HEK293 (cell line): ENCODE measurements at regions not wholly inside any gene's neighbourhood (a gene's known extent, or its start where the extent isn't known, plus 50 kb on each side); places are given as distances from the start of the nearest gene placed in this dataset.

ENCODE experiments used
- CTCF ChIA-PET: fragments of 350-600 bp; formaldehyde crosslinking; extraction: SDS; loops from one replicate; lab custom pipeline; 2021; ENCODE audit warnings: antibody characterized with exemption; lab: Yijun Ruan, JAX
- POLR2A ChIA-PET: fragments of 300-600 bp; formaldehyde crosslinking; extraction: SDS; loops from one replicate; lab custom pipeline; 2020; ENCODE audit warnings: antibody characterized with exemption, inconsistent platforms; lab: Yijun Ruan, JAX
- H3K27ac ChIP-seq: fragments of 200-500 bp; sonication (Bioruptor generic); 2 replicates; pipeline ENCODE4 v1.5.1; 2014; ENCODE audit warnings: low read depth, low read length, control low read depth, inconsistent platforms; ENCODE audit errors: extremely low read depth
- H3K36me3 ChIP-seq, 2 experiments: fragments of 200-500 bp in 1 of 2; sonication (Bioruptor generic) in 1 of 2; 1 replicate in 1 of 2; 2 replicates in 1 of 2; pipeline ENCODE4 v1.5.1; 2014 to 2017; ENCODE audit warnings: inconsistent platforms in 2 of 2, low read length in 2 of 2; ENCODE audit not compliant: control insufficient read depth in 2 of 2, insufficient read depth in 1 of 2
- H3K4me1 ChIP-seq: fragments of 200-500 bp; sonication (Bioruptor generic); 2 replicates; pipeline ENCODE4 v1.5.1; 2014; ENCODE audit warnings: mild to moderate bottlenecking, low read length, inconsistent platforms; ENCODE audit not compliant: control insufficient read depth, insufficient read depth
- H3K4me3 ChIP-seq: 2 replicates; pipeline ENCODE4 v1.5.1; 2011; ENCODE audit warnings: low read depth, mild to moderate bottlenecking, control low read depth, low read length, moderate library complexity
- H3K9me3 ChIP-seq: fragments of 200-500 bp; sonication (Bioruptor generic); 2 replicates; pipeline ENCODE4 v1.5.1; 2014; ENCODE audit warnings: low read depth, low read length, inconsistent platforms; ENCODE audit not compliant: control insufficient read depth, insufficient read depth
- EGR2 ChIP-seq: fragments of 450-650 bp; formaldehyde crosslinking; IDR thresholded peaks from 2 replicates; pipeline ENCODE4 v1.5.1; 2016; ENCODE audit warnings: low read depth, missing biosample characterization, missing genetic modification characterization
- GLIS2 ChIP-seq: fragments of 450-650 bp; formaldehyde crosslinking; IDR thresholded peaks from 2 replicates; pipeline ENCODE4 v1.5.1; 2016; ENCODE audit warnings: missing biosample characterization, missing genetic modification characterization
- HOXA7 ChIP-seq: sonication (generic); formaldehyde crosslinking; IDR thresholded peaks from 2 replicates; pipeline ENCODE4 v1.8.1; 2022; ENCODE audit warnings: missing genetic modification reagents, borderline replicate concordance
- KLF7 ChIP-seq: fragments of 450-650 bp; formaldehyde crosslinking; IDR thresholded peaks from 2 replicates; pipeline ENCODE4 v1.5.1; 2016; ENCODE audit warnings: missing biosample characterization, missing genetic modification characterization, borderline replicate concordance
- OSR2 ChIP-seq: fragments of 450-650 bp; formaldehyde crosslinking; IDR thresholded peaks from 2 replicates; pipeline ENCODE4 v1.5.1; 2016; ENCODE audit warnings: missing biosample characterization, missing genetic modification characterization
- PATZ1 ChIP-seq: fragments of 450-650 bp; formaldehyde crosslinking; IDR thresholded peaks from 2 replicates; pipeline ENCODE4 v1.5.1; 2016; ENCODE audit warnings: missing biosample characterization, missing genetic modification characterization
- TSHZ1 ChIP-seq: fragments of 450-650 bp; formaldehyde crosslinking; IDR thresholded peaks from 2 replicates; pipeline ENCODE4 v1.5.1; 2016; ENCODE audit warnings: missing biosample characterization, missing genetic modification characterization, borderline replicate concordance
- YY2 ChIP-seq: fragments of 450-650 bp; formaldehyde crosslinking; IDR thresholded peaks from 2 replicates; pipeline ENCODE4 v1.5.1; 2016; ENCODE audit warnings: missing biosample characterization, missing genetic modification characterization
- ZNF132 ChIP-seq: fragments of 450-650 bp; formaldehyde crosslinking; IDR thresholded peaks from 2 replicates; pipeline ENCODE4 v1.5.1; 2017; ENCODE audit warnings: missing biosample characterization, missing genetic modification characterization, borderline replicate concordance
- ZNF23 ChIP-seq: fragments of 450-650 bp; formaldehyde crosslinking; IDR thresholded peaks from 2 replicates; pipeline ENCODE4 v1.5.1; 2016; ENCODE audit warnings: missing biosample characterization, missing genetic modification characterization, borderline replicate concordance
- ZNF529 ChIP-seq: fragments of 450-650 bp; formaldehyde crosslinking; IDR thresholded peaks from 2 replicates; pipeline ENCODE4 v1.5.1; 2017; ENCODE audit warnings: missing genetic modification characterization, missing biosample characterization; ENCODE audit not compliant: insufficient replicate concordance
- ZNF544 ChIP-seq: fragments of 450-650 bp; formaldehyde crosslinking; IDR thresholded peaks from 2 replicates; pipeline ENCODE4 v1.5.0; 2017; ENCODE audit warnings: missing biosample characterization, missing genetic modification characterization
- ZNF571 ChIP-seq: fragments of 450-650 bp; formaldehyde crosslinking; IDR thresholded peaks from 2 replicates; pipeline ENCODE4 v1.5.0; 2017; ENCODE audit warnings: missing biosample characterization, missing genetic modification characterization
- ZNF645 ChIP-seq: fragments of 450-650 bp; formaldehyde crosslinking; IDR thresholded peaks from 2 replicates; pipeline ENCODE4; 2016; ENCODE audit warnings: missing biosample characterization, missing genetic modification characterization
- ZNF664 ChIP-seq: fragments of 450-650 bp; formaldehyde crosslinking; IDR thresholded peaks from 2 replicates; pipeline ENCODE4 v1.5.1; 2016; ENCODE audit warnings: missing biosample characterization, missing genetic modification characterization
- ZNF777 ChIP-seq: fragments of 450-650 bp; formaldehyde crosslinking; IDR thresholded peaks from 2 replicates; pipeline ENCODE4 v1.5.1; 2017; ENCODE audit warnings: missing biosample characterization, missing genetic modification characterization, borderline replicate concordance
- ZNF837 ChIP-seq: fragments of 450-650 bp; formaldehyde crosslinking; IDR thresholded peaks from 2 replicates; pipeline ENCODE4 v1.5.1; 2016; ENCODE audit warnings: missing biosample characterization, missing genetic modification characterization
- ZNF843 ChIP-seq: fragments of 450-650 bp; formaldehyde crosslinking; IDR thresholded peaks from 2 replicates; pipeline ENCODE4 v1.5.1; 2016; ENCODE audit warnings: missing biosample characterization, missing genetic modification characterization
- TF ChIP-seq, protein P1 (sequence below): fragments of 450-650 bp; formaldehyde crosslinking; IDR thresholded peaks from 2 replicates; pipeline ENCODE4 v1.5.1; 2016; ENCODE audit warnings: missing biosample characterization, missing genetic modification characterization
- TF ChIP-seq, protein P2 (sequence below): fragments of 450-650 bp; formaldehyde crosslinking; IDR thresholded peaks from 2 replicates; pipeline ENCODE4 v1.5.1; 2016; ENCODE audit warnings: missing biosample characterization, missing genetic modification characterization

GRCh38 chr2:107108556-107108955 lies 222.6 kb upstream of the ST6GAL2 start:
- Histone ChIP-seq H3K4me1 (no peaks in the 10 kb centered on the region), H3K36me3 (no peaks in the 10 kb centered on the region), H3K9me3 (no peaks in the 10 kb centered on the region), H3K4me3 (no peak overlapping the region), H3K27ac (no peak overlapping the region)
- POLR2A ChIA-PET, result no interaction called here
- CTCF ChIA-PET, result interaction anchor here (0.6 kb wide), 1 partner anchor 123 kb away, joined by 3 read pairs; no protein-coding TSS in a partner anchor
- TF ChIP-seq GLIS2 (tag by site-specific recombination), result no peak

GRCh38 chr2:107111623-107112022 lies 225.7 kb upstream of the ST6GAL2 start:
- CTCF ChIA-PET, result no interaction called here
- POLR2A ChIA-PET, result no interaction called here
- TF ChIP-seq EGR2 (tag by site-specific recombination), result no peak
- no peak for TF ChIP-seq ZNF571 (tag by site-specific recombination)
- TF ChIP-seq YY2, result no peak
- TF ChIP-seq HOXA7, result no peak
- TF ChIP-seq ZNF777 (tag by site-specific recombination), result no peak
- TF ChIP-seq, protein P1, sequence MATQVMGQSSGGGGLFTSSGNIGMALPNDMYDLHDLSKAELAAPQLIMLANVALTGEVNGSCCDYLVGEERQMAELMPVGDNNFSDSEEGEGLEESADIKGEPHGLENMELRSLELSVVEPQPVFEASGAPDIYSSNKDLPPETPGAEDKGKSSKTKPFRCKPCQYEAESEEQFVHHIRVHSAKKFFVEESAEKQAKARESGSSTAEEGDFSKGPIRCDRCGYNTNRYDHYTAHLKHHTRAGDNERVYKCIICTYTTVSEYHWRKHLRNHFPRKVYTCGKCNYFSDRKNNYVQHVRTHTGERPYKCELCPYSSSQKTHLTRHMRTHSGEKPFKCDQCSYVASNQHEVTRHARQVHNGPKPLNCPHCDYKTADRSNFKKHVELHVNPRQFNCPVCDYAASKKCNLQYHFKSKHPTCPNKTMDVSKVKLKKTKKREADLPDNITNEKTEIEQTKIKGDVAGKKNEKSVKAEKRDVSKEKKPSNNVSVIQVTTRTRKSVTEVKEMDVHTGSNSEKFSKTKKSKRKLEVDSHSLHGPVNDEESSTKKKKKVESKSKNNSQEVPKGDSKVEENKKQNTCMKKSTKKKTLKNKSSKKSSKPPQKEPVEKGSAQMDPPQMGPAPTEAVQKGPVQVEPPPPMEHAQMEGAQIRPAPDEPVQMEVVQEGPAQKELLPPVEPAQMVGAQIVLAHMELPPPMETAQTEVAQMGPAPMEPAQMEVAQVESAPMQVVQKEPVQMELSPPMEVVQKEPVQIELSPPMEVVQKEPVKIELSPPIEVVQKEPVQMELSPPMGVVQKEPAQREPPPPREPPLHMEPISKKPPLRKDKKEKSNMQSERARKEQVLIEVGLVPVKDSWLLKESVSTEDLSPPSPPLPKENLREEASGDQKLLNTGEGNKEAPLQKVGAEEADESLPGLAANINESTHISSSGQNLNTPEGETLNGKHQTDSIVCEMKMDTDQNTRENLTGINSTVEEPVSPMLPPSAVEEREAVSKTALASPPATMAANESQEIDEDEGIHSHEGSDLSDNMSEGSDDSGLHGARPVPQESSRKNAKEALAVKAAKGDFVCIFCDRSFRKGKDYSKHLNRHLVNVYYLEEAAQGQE (tag by site-specific recombination), result no peak
- TF ChIP-seq ZNF23 (tag by site-specific recombination), result no peak
- TF ChIP-seq PATZ1 (tag by site-specific recombination), result no peak

GRCh38 chr2:107112561-107112960 lies 226.6 kb upstream of the ST6GAL2 start:
- Histone ChIP-seq H3K4me1 (no peaks in the 10 kb centered on the region), H3K27ac (no peak overlapping the region), H3K36me3 (no peaks in the 10 kb centered on the region), H3K9me3 (no peaks in the 10 kb centered on the region), H3K4me3 (no peak overlapping the region)
- ChIA-PET CTCF (no interaction called here), POLR2A (no interaction called here)
- TF ChIP-seq ZNF645 (tag by site-specific recombination) (no peak), ZNF664 (tag by site-specific recombination) (no peak), ZNF843 (tag by site-specific recombination) (no peak), ZNF837 (tag by site-specific recombination) (no peak), KLF7 (no peak), TSHZ1 (no peak), ZNF132 (tag by site-specific recombination) (no peak), ZNF529 (tag by site-specific recombination) (no peak), GLIS2 (tag by site-specific recombination) (no peak), ZNF544 (tag by site-specific recombination) (no peak), OSR2 (tag by site-specific recombination) (no peak)
- TF ChIP-seq, protein P2, sequence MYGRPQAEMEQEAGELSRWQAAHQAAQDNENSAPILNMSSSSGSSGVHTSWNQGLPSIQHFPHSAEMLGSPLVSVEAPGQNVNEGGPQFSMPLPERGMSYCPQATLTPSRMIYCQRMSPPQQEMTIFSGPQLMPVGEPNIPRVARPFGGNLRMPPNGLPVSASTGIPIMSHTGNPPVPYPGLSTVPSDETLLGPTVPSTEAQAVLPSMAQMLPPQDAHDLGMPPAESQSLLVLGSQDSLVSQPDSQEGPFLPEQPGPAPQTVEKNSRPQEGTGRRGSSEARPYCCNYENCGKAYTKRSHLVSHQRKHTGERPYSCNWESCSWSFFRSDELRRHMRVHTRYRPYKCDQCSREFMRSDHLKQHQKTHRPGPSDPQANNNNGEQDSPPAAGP (tag by site-specific recombination), result no peak

More at GRCh38 chr2:107111623-107112022, 225.7 kb upstream of the ST6GAL2 start:
- Histone ChIP-seq H3K4me1 (no peaks in the 10 kb centered on the region), H3K4me3 (no peak overlapping the region), H3K27ac (no peak overlapping the region), H3K36me3 (no peaks in the 10 kb centered on the region), H3K9me3 (no peaks in the 10 kb centered on the region)
